DMS53 treated with DMSO at 0.1 percent for 48 hours (cell line): ENCODE measurements at regions not wholly inside any gene's neighbourhood (a gene's known extent, or its start where the extent isn't known, plus 50 kb on each side); places are given as distances from the start of the nearest gene placed in this dataset.

Source experiments
- DNase-seq: peaks from one replicate; lab custom pipeline; 2025; ENCODE audit not compliant: unreplicated experiment; lab: John Stamatoyannopoulos, UW

GRCh38 chr11:24312464-24313238 is 184.2 kb upstream of the LUZP2 start:
- DNase-seq: peak; percentile 4

- no peak for DNase-seq
Measured at GRCh38 chr11:24321229-24321628, 175.6 kb upstream of the LUZP2 start.

DNA sequence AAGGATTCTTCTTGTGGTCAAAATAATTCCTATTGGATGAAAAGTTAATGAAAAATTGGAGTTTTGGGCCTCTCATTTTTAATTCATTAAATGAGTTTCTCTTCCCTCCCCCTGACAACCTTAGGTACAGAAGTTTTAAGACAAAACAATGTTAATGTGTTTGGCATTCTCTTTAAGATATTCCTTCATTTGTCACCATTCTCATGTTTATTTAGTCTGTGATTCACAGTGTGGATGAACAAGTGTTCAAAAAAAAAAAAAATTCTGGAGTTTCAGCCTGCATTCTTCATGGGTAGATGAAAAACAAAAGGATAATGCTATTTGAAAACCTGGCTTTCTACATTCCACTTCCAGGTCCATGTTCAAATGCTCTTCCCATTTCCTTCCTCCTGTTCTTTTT is 172.6 kb upstream of the LUZP2 start:
- peak; percentile 14 for DNase-seq

DNA sequence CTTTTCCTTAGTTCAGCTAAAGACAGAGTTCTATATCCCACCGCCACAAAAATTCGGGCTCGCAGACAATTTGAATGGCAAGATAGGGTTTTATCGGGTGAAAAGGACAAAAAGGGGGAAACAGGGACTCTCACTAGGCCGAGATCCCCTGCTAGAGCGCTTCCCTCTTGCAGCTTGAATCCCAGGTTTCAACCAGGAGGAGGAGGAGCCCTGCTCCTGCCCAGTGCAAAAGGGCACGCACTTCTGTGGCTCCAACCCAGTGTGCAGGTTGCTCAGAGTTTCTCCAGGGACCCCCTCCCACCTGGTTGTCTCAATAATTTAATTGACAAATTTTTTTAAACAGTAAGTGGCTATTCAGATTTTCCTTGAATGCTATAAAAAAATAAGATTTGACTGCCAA is 152.6 kb upstream of the LUZP2 start:
- no peak for DNase-seq

DNA sequence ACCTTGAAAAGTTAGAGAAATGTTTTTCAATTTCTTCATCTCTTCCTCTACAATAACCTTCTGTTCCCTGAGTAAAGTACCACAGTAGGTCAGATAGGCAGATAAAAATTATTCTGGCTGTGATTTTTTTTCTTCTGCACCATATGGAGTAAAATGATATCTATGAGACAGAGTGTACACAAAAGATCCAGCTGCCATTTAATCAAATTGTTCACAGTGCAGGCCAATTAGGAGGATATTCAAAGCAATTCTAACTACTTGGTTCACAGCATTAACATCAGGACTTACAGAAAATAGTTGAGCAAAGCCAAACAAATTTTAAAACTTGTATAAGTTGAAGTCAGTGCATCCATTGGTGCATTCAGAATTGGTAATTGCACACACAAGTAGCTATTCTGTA is 147.9 kb upstream of the LUZP2 start:
- no peak for DNase-seq

GRCh38 chr11:24351179-24351578 is 145.7 kb upstream of the LUZP2 start:
- DNase-seq: no peak

DNA sequence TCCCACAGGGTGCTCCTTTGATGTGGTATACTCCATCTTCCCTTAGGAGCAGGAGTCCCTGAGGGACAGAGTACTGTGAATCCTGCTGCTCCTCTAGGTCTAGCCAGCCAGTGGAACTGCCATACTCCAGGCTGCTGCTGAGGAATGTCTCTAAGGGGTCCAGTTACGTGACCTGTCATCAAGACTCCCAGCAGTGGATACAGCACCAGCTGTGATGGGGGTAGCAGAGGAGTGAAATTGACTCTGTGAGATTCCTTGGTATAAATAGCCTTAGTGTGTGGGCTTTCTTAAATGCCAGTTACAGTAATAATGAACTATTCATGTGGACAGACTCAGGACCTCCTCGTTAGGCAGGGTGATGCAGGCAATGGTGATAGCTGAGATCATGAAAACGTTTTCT is 140.4 kb upstream of the LUZP2 start:
- no peak for DNase-seq

DNA sequence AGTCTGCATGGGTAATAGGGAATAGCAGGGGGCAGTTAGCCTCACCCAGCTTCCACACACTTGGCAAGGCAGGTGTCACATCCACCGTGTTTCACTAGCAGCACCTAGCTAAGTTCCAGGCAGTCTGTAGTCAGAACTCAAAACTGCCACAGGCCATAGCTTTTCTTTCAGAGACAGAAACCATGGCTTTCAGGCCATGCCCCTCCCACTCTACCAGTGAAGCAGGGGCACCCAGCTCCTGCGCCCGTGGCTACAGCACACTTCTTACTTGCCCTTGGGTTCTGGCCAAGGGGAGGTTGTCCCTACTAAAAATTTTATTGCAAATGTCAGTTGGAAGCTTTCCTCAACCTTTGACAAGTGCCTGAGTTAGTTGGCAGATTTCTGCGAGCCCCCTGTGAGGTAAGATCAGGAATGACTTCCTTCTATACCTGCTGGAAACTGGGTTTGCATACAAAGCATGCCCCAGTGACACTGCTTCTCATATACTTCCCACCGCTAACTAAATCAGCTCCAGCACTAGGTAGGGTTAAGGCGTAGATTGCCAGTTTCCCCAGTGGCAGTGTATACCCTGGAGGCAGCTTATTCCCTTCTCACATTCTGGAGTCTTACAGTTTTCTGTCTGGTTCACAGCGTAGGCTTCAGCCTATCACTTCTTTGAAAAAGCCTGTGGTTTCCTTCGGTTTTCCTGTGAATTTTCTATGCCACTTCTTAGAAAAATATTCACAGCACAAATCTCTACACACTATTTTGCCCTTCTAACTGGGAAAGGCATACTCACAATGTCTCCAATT is 139.0 kb upstream of the LUZP2 start:
- no peak for DNase-seq

DNA sequence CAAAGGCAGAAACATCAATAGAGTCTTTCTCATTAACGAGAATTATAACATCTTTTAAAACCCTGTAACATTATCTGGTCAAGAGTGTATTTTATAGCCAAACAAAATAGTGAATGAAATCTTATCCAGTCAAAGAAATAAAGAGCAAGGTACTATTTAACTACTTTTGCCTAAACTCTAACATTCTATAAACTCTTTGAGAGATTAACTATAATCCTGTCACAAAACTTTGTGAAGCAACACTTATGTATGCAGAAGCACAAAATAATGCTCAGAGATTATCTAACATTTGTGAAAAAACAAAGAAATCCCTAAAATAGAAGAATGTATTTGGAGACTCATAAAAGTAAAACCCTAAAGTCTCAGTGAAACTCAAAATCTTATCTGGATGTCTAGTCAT is 124.4 kb upstream of the LUZP2 start:
- DNase-seq: no peak

DNA sequence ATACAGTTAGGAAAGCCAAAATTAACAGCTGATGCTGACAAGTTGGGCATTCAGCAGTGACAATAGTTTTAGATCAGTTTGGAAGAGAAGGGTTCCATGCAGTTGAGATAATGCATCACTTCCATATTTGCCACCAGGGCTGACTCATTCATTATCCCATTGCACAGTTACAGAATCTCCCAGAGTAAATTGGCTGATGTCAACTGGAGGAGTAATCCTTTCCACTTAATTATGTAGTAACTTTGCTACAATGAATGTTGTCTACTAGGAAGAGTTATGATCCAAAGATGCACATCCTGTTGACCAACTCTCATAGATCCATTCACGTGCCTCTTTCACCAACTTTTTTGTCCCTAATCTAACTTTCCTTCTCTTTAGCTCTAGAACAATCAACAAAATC is 123.3 kb upstream of the LUZP2 start:
- DNase-seq: no peak

- no peak for DNase-seq
Measured at GRCh38 chr11:24375351-24375750, 121.5 kb upstream of the LUZP2 start.

DNA sequence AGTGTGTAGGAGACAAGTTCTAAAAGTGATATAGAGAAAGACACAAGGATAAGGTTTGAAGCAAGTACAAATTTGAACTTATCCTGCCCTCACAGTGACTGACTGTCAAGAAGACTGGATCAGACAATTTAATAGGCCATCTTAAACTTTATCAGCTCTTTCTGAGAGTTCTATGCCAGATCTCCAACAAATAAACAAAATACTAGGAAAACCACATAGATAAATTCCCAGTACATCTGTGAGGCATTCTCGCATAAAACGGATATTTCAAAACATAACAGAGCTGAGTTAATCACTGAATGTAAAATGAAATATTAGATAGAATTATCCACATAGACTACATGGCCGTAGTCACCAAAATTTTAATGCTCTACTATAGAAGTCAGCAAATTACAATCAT is 120.9 kb upstream of the LUZP2 start:
- no peak for DNase-seq

- DNase-seq: no peak
Measured at GRCh38 chr11:24383137-24383536, 113.7 kb upstream of the LUZP2 start.

DNA sequence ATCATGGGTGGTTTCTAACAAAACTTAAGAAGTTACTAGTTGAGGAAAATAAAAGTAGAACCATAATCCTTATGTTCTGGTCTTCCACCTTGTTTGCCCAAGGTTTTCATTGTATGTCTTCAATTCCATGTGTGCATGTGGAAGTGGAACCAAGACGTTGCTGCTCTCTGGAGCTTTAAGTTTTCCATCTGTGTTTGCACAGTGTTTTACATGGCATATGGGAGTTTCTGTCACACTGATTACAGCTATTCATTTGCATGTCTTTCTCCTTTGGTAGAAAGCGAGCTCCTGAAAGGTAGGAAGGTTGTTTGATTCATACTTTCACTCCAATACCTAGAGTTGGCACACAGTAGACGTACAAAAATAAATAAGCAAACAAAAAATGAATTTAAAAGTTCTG is 112.6 kb upstream of the LUZP2 start:
- DNase-seq: no peak

GRCh38 chr11:24386546-24387397 is 110.1 kb upstream of the LUZP2 start:
- DNase-seq: peak; percentile 63

DNA sequence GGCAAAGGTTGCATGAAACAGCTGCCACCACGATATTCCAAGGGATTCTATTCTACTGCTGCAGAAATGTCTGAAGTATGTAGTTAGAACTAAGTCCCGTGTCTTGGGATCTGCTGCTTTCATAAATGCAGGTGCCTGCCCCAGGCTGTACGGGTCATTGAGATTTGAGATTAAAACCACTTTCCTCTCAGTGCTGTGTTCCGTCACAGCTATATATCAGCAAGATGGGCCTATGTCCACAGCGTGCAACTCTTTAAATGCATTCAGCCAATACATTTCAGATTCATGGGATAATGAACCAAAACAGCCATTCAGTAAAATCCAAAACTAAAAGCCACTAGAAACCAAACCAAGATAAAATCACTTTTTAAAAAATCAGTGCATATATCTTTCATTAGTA is 107.3 kb upstream of the LUZP2 start:
- DNase-seq: no peak

DNA sequence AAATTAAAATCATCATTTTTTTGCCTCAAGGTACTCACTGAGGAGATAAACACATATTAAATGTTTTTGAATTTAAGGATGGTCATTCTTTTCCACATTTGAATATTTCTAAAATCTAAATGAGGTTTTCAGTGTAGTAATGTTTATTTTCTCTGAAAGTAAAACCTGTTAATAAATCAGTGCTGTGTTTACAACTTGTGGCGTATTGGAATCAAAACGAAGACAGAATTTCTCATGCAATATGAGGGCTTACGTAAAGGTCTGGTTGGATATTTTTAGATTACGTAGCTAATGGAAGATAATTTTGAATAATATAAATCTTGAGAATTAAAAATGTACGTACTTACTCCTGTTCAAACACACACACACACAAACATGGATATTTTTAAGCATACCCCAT is 106.8 kb upstream of the LUZP2 start:
- DNase-seq: no peak

- DNase-seq: no peak
Measured at GRCh38 chr11:24390762-24391161, 106.1 kb upstream of the LUZP2 start.

DNA sequence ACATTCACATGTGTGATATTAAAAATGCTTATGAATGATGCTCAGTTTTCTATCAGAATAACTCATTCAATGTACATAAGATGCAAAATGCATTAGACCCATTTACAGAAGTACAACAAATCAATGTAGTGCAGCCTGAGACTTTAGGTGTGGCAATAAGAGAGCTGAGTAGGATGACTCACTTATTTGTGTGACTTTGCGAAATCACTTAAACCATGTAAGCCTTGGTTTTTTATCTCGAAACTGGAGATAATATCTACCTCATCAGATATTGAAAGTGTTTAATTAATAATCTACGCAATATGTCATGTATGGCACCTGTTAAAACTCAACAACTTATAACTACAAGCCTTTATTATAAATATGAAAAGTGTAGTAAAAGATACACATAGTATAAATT is 105.7 kb upstream of the LUZP2 start:
- peak; percentile 12 for DNase-seq

GRCh38 chr11:24400059-24400665 is 96.7 kb upstream of the LUZP2 start:
- DNase-seq: no peak

DNA sequence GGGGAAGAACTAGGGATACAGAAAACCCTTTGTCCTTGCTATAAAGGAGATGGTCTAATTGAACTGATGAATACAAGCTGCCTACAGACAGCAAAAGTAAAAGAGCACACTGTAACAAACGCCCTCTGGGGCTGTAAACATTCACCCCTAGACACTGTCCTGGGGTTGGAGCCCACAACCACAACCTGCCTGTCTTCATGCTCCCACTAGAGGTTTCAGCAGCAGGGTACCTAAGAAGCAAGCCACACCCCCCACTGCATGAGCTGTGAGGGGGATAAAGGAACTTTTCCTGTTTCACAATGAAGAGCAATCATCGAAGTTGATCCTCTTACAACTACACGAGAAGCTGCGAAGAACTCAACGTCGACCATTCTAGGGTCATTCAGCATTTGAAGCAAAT is 90.5 kb upstream of the LUZP2 start:
- DNase-seq: no peak
